SK-N-SH treated with all-trans-retinoic acid at 6 μM for 48 hours (cell line): ENCODE measurements at regions not wholly inside any gene's neighbourhood (a gene's known extent, or its start where the extent isn't known, plus 50 kb on each side); places are given as distances from the start of the nearest gene placed in this dataset.

Experiments used
- ATAC-seq: fragments of 200-7000 bp; cut with Tn5 transposase; 3 replicates; pipeline ENCODE4 v1.9.1; 2020; ENCODE audit warnings: mild to moderate bottlenecking, moderate library complexity
- ARNTL ChIP-seq: fragments of 450-650 bp; formaldehyde crosslinking; IDR thresholded peaks from 2 replicates; pipeline ENCODE4 v1.5.0; 2020; ENCODE audit warnings: low read depth, mild to moderate bottlenecking, moderate library complexity, borderline replicate concordance
- BACH2 ChIP-seq: fragments of 250-450 bp; sonication (Bioruptor Pico); IDR thresholded peaks from 2 replicates; pipeline ENCODE4 v1.9.0; 2021; ENCODE audit warnings: mild to moderate bottlenecking, borderline replicate concordance
- CSDC2 ChIP-seq: fragments of 250-450 bp; sonication (Bioruptor Pico); IDR thresholded peaks from 2 replicates; pipeline ENCODE4 v1.5.0; 2020; ENCODE audit warnings: mild to moderate bottlenecking, moderate library complexity
- ESRRG ChIP-seq: fragments of 250-450 bp; sonication (Bioruptor Pico); IDR thresholded peaks from 2 replicates; pipeline ENCODE4 v1.6.1; 2021; ENCODE audit warnings: mild to moderate bottlenecking
- GLIS3 ChIP-seq: fragments of 250-450 bp; sonication (Bioruptor Pico); IDR thresholded peaks from 2 replicates; pipeline ENCODE4 v1.5.0; 2020; ENCODE audit warnings: mild to moderate bottlenecking, moderate library complexity
- ISL1 ChIP-seq: fragments of 250-450 bp; sonication (Bioruptor Pico); IDR thresholded peaks from 2 replicates; pipeline ENCODE4 v2.1.2; 2022; ENCODE audit warnings: mild to moderate bottlenecking, moderate library complexity
- OSR1 ChIP-seq: fragments of 250-450 bp; sonication (Bioruptor Pico); IDR thresholded peaks from 2 replicates; pipeline ENCODE4 v1.8.0; 2022; ENCODE audit warnings: moderate library complexity, mild to moderate bottlenecking, inconsistent platforms
- PPARA ChIP-seq: fragments of 250-450 bp; sonication (Bioruptor Pico); IDR thresholded peaks from 2 replicates; pipeline ENCODE4 v1.5.0; 2020; ENCODE audit warnings: mild to moderate bottlenecking, borderline replicate concordance
- ZFP3 ChIP-seq: fragments of 250-450 bp; sonication (Bioruptor Pico); IDR thresholded peaks from 2 replicates; pipeline ENCODE4 v1.5.0; 2020; ENCODE audit warnings: mild to moderate bottlenecking, moderate library complexity
- ZFP30 ChIP-seq: fragments of 450-650 bp; formaldehyde crosslinking; IDR thresholded peaks from 2 replicates; pipeline ENCODE4 v1.5.0; 2022; ENCODE audit warnings: mild to moderate bottlenecking, moderate library complexity
- ZNF565 ChIP-seq: fragments of 450-650 bp; formaldehyde crosslinking; conservative IDR thresholded peaks from 2 replicates; pipeline ENCODE4 v1.5.0; 2020; ENCODE audit warnings: low read depth, mild to moderate bottlenecking, moderate library complexity
- ZNF70 ChIP-seq: fragments of 450-650 bp; formaldehyde crosslinking; IDR thresholded peaks from 2 replicates; pipeline ENCODE4 v1.5.0; 2020; ENCODE audit warnings: mild to moderate bottlenecking, moderate library complexity
- ZNF8 ChIP-seq: fragments of 450-650 bp; formaldehyde crosslinking; IDR thresholded peaks from 2 replicates; pipeline ENCODE4 v1.5.0; 2020; ENCODE audit warnings: mild to moderate bottlenecking, moderate library complexity
- TF ChIP-seq, protein P1 (sequence below): fragments of 250-450 bp; sonication (Bioruptor Pico); IDR thresholded peaks from 2 replicates; pipeline ENCODE4 v1.8.0; 2020; ENCODE audit warnings: mild to moderate bottlenecking, moderate library complexity, borderline replicate concordance
- TF ChIP-seq, protein P2 (sequence below): fragments of 250-450 bp; sonication (Bioruptor Pico); IDR thresholded peaks from 2 replicates; pipeline ENCODE4 v1.5.1; 2021; ENCODE audit warnings: mild to moderate bottlenecking, moderate library complexity
- TF ChIP-seq, protein P3 (sequence below): fragments of 250-450 bp; sonication (Bioruptor Pico); IDR thresholded peaks from 2 replicates; pipeline ENCODE4 v1.5.0; 2020; ENCODE audit warnings: mild to moderate bottlenecking, moderate library complexity
- TF ChIP-seq, protein P4 (sequence below): fragments of 250-450 bp; sonication (Bioruptor Pico); IDR thresholded peaks from 2 replicates; pipeline ENCODE4 v1.5.1; 2020; ENCODE audit warnings: low read depth, mild to moderate bottlenecking, moderate library complexity

DNA sequence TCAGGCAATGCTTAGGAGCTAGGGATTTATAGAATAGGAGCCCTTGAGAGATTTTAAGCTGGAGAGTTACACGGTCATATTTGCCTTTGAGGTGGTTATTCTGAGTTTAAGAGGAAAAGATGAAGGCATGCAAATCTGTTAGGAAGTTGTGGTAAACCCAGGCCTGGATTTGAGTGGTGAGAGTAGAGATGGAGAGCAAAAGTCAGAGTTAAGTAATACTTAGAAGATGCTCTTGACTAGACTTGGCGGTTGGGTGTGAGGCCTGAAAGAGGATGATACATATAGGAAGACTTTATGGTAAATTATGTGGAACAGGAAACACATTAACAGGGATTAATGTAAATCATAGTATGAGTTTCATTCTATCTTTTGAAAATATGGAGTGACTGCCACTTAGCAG lies 136.0 kb upstream of the ARX start (continued):
- TF ChIP-seq, protein P1, sequence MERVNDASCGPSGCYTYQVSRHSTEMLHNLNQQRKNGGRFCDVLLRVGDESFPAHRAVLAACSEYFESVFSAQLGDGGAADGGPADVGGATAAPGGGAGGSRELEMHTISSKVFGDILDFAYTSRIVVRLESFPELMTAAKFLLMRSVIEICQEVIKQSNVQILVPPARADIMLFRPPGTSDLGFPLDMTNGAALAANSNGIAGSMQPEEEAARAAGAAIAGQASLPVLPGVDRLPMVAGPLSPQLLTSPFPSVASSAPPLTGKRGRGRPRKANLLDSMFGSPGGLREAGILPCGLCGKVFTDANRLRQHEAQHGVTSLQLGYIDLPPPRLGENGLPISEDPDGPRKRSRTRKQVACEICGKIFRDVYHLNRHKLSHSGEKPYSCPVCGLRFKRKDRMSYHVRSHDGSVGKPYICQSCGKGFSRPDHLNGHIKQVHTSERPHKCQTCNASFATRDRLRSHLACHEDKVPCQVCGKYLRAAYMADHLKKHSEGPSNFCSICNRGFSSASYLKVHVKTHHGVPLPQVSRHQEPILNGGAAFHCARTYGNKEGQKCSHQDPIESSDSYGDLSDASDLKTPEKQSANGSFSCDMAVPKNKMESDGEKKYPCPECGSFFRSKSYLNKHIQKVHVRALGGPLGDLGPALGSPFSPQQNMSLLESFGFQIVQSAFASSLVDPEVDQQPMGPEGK (CRISPR knock-in tag): no peak
- TF ChIP-seq, all 23 proteins: peak for 0

DNA sequence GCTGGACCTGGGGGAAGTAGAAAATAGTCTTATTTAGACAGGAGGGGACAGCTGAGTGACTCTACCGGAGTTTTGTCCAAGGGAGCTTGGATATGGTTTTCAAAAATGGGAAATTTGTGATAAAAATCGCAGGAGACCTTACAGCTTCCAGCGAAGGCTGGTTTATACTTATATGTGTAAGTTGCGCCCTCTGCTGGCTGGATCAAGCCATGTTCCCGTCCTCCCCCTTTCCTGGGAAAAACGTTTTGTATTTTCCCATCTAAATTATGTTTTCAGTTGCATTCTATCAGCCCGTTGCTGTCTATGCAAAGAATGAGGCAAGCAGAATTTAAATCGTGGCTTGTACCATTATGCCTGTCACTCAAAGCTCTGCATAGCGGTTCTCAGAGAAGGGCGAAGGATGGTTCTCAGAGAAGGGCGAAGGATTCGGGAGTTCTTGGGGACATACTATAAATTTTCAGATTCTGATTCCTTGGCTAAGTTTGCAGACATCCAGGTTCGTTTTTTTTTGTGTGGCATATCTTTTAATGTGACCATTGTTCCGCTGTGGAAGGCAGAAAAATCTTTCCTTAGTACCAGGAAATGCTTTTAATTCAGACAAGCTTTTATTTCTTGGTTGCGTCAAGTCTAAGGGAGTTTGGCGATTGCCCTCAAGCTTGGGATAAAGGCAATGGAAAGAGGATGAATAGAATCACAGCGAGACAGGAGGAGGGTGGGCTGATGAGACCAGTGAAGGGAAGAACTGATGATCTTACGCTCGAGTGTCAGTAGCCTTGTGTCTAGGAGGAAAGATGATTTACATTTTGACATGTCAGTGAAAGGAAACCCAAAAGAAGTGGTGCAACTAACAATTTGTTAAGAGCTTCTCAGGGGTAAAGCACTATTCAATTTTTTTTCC lies 128.5 kb upstream of the ARX start:
- TF ChIP-seq ESRRG (CRISPR knock-in tag): no peak
- TF ChIP-seq, protein P2, sequence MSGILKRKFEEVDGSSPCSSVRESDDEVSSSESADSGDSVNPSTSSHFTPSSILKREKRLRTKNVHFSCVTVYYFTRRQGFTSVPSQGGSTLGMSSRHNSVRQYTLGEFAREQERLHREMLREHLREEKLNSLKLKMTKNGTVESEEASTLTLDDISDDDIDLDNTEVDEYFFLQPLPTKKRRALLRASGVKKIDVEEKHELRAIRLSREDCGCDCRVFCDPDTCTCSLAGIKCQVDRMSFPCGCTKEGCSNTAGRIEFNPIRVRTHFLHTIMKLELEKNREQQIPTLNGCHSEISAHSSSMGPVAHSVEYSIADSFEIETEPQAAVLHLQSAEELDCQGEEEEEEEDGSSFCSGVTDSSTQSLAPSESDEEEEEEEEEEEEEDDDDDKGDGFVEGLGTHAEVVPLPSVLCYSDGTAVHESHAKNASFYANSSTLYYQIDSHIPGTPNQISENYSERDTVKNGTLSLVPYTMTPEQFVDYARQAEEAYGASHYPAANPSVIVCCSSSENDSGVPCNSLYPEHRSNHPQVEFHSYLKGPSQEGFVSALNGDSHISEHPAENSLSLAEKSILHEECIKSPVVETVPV (CRISPR knock-in tag): no peak
- TF ChIP-seq, protein P1 (CRISPR knock-in tag): no peak
- TF ChIP-seq, protein P3, sequence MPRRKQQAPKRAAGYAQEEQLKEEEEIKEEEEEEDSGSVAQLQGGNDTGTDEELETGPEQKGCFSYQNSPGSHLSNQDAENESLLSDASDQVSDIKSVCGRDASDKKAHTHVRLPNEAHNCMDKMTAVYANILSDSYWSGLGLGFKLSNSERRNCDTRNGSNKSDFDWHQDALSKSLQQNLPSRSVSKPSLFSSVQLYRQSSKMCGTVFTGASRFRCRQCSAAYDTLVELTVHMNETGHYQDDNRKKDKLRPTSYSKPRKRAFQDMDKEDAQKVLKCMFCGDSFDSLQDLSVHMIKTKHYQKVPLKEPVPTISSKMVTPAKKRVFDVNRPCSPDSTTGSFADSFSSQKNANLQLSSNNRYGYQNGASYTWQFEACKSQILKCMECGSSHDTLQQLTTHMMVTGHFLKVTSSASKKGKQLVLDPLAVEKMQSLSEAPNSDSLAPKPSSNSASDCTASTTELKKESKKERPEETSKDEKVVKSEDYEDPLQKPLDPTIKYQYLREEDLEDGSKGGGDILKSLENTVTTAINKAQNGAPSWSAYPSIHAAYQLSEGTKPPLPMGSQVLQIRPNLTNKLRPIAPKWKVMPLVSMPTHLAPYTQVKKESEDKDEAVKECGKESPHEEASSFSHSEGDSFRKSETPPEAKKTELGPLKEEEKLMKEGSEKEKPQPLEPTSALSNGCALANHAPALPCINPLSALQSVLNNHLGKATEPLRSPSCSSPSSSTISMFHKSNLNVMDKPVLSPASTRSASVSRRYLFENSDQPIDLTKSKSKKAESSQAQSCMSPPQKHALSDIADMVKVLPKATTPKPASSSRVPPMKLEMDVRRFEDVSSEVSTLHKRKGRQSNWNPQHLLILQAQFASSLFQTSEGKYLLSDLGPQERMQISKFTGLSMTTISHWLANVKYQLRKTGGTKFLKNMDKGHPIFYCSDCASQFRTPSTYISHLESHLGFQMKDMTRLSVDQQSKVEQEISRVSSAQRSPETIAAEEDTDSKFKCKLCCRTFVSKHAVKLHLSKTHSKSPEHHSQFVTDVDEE: no peak
- no peak for TF ChIP-seq ZNF565 (CRISPR knock-in tag)
- no peak for TF ChIP-seq GLIS3 (CRISPR knock-in tag)
- TF ChIP-seq CSDC2 (CRISPR knock-in tag): no peak
- TF ChIP-seq ZNF70 (CRISPR knock-in tag): no peak
- TF ChIP-seq ISL1: no peak
- peak; percentile 93 for ATAC-seq

DNA sequence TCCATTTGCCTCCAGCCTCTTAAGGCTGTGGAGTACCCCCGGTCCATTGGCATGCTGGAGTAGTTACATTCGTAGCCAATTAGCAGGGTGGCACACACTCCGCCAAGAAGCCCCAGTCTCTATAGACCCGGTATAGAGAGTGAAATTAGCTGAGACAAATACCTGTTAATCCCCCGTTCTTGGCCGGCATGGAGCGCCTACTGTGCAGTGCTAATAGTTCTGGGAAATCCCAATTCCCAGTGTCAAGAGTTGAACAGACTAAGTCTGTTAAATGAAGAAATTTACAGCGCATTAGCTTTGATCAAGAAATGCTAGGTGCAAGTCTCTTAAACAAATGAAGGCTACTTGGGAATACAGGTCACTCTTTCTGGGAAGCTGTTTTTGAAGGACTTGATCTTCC lies 127.8 kb upstream of the ARX start:
- TF ChIP-seq ZNF70 (CRISPR knock-in tag): no peak
- TF ChIP-seq, all 23 proteins: peak for 0
- ATAC-seq: no peak

DNA sequence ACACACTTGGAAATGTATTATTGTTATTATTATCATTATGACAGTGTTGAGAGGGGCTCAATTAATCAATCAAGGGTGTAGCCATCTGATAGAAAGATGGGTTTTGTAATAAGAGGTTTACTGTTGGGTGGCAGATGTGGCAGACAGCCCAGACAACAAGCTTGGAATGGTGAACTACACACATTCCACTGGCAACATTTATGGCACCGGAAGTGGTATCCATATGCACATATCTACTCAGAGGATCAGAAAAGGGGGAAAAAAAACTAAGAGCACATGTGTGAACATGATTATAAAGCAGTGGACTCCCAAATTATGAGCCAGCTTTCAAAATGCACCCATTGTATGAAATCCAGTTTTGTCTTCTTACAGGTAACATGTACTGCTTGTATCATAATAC lies 125.9 kb upstream of the ARX start:
- TF ChIP-seq ZNF8 (no peak), PPARA (no peak), ESRRG (CRISPR knock-in tag) (no peak), ZFP3 (CRISPR knock-in tag) (no peak), ZFP30 (no peak), BACH2 (CRISPR knock-in tag) (no peak), ISL1 (no peak), ARNTL (CRISPR knock-in tag) (no peak), OSR1 (no peak), ZNF565 (CRISPR knock-in tag) (no peak)
- TF ChIP-seq, protein P4, sequence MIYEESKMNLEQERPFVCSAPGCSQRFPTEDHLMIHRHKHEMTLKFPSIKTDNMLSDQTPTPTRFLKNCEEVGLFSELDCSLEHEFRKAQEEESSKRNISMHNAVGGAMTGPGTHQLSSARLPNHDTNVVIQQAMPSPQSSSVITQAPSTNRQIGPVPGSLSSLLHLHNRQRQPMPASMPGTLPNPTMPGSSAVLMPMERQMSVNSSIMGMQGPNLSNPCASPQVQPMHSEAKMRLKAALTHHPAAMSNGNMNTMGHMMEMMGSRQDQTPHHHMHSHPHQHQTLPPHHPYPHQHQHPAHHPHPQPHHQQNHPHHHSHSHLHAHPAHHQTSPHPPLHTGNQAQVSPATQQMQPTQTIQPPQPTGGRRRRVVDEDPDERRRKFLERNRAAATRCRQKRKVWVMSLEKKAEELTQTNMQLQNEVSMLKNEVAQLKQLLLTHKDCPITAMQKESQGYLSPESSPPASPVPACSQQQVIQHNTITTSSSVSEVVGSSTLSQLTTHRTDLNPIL (CRISPR knock-in tag): no peak
- TF ChIP-seq, protein P2 (CRISPR knock-in tag): no peak
- TF ChIP-seq, protein P3: no peak
- ATAC-seq: no peak
